ENCODE measurements at regions not wholly inside any gene's neighbourhood (a gene's known extent, or its start where the extent isn't known, plus 50 kb on each side); places are given as distances from the start of the nearest gene placed in this dataset.

DNA sequence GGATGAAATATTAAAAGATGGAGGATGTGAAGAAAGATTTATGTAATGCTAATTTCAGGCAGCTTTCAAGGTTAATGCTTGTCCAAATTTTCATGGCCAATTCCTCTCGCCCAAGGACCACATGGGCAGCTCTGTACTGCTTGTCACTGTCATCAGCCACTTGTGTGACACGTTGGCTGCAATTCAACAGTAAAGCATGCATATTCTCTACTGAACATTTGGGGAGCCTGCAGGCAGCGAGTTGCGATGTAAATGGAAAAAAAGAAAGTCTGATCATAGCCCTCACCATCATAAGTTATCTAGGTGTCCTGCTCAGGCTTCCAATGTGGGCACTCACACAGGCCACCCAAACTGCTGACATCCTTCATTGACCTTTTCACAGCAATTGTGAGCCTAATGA lies 1026.8 kb upstream of the NR2F2 start:
- no peaks in the 10 kb centered on the region for H4K20me1 ChIP-seq (ENCODE audit: insufficient read depth, low read length, poor library complexity, severe bottlenecking)
- no peaks in the 10 kb centered on the region for H3K27me3 ChIP-seq (ENCODE audit: insufficient read depth, low read length, poor library complexity, severe bottlenecking)
- no peaks in the 10 kb centered on the region for H3K79me2 ChIP-seq (ENCODE audit: insufficient read depth, low read length)
- peak overlapping the region; percentile 63; the same call in 1 of the 2 replicates for H2AFZ ChIP-seq (ENCODE audit: low read length)
- TF ChIP-seq, protein P1, sequence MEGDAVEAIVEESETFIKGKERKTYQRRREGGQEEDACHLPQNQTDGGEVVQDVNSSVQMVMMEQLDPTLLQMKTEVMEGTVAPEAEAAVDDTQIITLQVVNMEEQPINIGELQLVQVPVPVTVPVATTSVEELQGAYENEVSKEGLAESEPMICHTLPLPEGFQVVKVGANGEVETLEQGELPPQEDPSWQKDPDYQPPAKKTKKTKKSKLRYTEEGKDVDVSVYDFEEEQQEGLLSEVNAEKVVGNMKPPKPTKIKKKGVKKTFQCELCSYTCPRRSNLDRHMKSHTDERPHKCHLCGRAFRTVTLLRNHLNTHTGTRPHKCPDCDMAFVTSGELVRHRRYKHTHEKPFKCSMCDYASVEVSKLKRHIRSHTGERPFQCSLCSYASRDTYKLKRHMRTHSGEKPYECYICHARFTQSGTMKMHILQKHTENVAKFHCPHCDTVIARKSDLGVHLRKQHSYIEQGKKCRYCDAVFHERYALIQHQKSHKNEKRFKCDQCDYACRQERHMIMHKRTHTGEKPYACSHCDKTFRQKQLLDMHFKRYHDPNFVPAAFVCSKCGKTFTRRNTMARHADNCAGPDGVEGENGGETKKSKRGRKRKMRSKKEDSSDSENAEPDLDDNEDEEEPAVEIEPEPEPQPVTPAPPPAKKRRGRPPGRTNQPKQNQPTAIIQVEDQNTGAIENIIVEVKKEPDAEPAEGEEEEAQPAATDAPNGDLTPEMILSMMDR (conservative IDR thresholded peaks at IDR 0.05; ENCODE audit: low read length) = no peak
- no peak for TF ChIP-seq EZH2phosphoT487 (IDR thresholded peaks at IDR 0.05; ENCODE audit: borderline replicate concordance)
- no peaks in the 10 kb centered on the region for H3K9me2 ChIP-seq (replicated peaks; ENCODE audit: low read depth, low read length)
- peak overlapping the region; percentile 67 for H3K4me3 ChIP-seq (ENCODE audit: low read length, poor library complexity, severe bottlenecking)
- peaks cover 41% of the 10 kb centered on the region for H3K4me1 ChIP-seq (ENCODE audit: insufficient read depth, low read length, poor library complexity, severe bottlenecking)
- H3K4me2 ChIP-seq (ENCODE audit: low read depth, low read length, poor library complexity, severe bottlenecking) = peak overlapping the region; percentile 67
- H3K36me3 ChIP-seq (ENCODE audit: insufficient read depth, low read length) = no peaks in the 10 kb centered on the region
- H3K9me3 ChIP-seq (ENCODE audit: insufficient read depth, low read depth, low read length) = no peaks in the 10 kb centered on the region
- no peaks in the 10 kb centered on the region for H3F3A ChIP-seq (ENCODE audit: low read depth)
- peak overlapping the region; percentile 46 for H3K9ac ChIP-seq (ENCODE audit: low read depth, low read length, poor library complexity, severe bottlenecking)

- H3K27me3 ChIP-seq (ENCODE audit: insufficient read depth, low read length, poor library complexity, severe bottlenecking) = no peaks in the 10 kb centered on the region
- no peaks in the 10 kb centered on the region for H3K9me2 ChIP-seq (replicated peaks; ENCODE audit: low read depth, low read length)
- peak overlapping the region; percentile 67 for H3K4me2 ChIP-seq (ENCODE audit: low read depth, low read length, poor library complexity, severe bottlenecking)
- no peaks in the 10 kb centered on the region for H3K36me3 ChIP-seq (ENCODE audit: insufficient read depth, low read length)
- TF ChIP-seq EZH2phosphoT487 (IDR thresholded peaks at IDR 0.05; ENCODE audit: borderline replicate concordance) = no peak
- TF ChIP-seq, protein P1 (conservative IDR thresholded peaks at IDR 0.05; ENCODE audit: low read length) = no peak
- H3K9ac ChIP-seq (ENCODE audit: low read depth, low read length, poor library complexity, severe bottlenecking) = peak overlapping the region; percentile 46
- peaks cover 36% of the 10 kb centered on the region for H3K4me1 ChIP-seq (ENCODE audit: insufficient read depth, low read length, poor library complexity, severe bottlenecking)
- no peaks in the 10 kb centered on the region for H3K79me2 ChIP-seq (ENCODE audit: insufficient read depth, low read length)
- no peaks in the 10 kb centered on the region for H3F3A ChIP-seq (ENCODE audit: low read depth)
- H2AFZ ChIP-seq (ENCODE audit: low read length) = peak overlapping the region; percentile 63; the same call in 1 of the 2 replicates
- H3K9me3 ChIP-seq (ENCODE audit: insufficient read depth, low read depth, low read length) = no peaks in the 10 kb centered on the region
- H3K4me3 ChIP-seq (ENCODE audit: low read length, poor library complexity, severe bottlenecking) = peak overlapping the region; percentile 67
- H4K20me1 ChIP-seq (ENCODE audit: insufficient read depth, low read length, poor library complexity, severe bottlenecking) = no peaks in the 10 kb centered on the region
Measured at GRCh38 chr15:95304151-95304946, 1026.2 kb upstream of the NR2F2 start.

DNA sequence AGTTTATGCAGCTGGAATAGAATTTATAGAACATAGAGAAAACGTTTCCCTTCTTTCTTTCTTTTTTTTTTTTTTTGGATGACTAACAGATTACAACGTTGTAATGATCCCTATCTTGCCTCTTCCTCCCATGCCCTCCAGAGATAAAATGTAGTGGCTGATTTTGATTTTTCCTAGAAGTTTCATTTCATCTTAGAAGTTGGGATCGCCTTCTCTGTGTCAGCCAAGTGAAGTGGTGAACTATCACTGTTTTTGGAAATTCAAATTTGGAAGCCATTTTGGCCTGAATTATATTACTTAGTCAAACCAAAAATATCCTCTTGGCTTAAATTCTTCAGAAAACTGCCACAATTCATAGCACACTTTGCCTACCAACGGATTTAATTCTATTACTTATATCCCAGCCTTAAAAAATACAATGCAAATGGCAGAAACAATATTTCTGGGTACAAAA lies 1025.5 kb upstream of the NR2F2 start:
- Histone ChIP-seq H3K4me3 (ENCODE audit: low read length, poor library complexity, severe bottlenecking) (peak overlapping the region; percentile 67), H3K4me2 (ENCODE audit: low read depth, low read length, poor library complexity, severe bottlenecking) (peak overlapping the region; percentile 67), H3K9me3 (ENCODE audit: insufficient read depth, low read depth, low read length) (no peaks in the 10 kb centered on the region), H2AFZ (ENCODE audit: low read length) (no peak overlapping the region), H3F3A (ENCODE audit: low read depth) (no peaks in the 10 kb centered on the region), H3K27me3 (ENCODE audit: insufficient read depth, low read length, poor library complexity, severe bottlenecking) (no peaks in the 10 kb centered on the region), H3K79me2 (ENCODE audit: insufficient read depth, low read length) (no peaks in the 10 kb centered on the region), H3K9ac (ENCODE audit: low read depth, low read length, poor library complexity, severe bottlenecking) (peak overlapping the region; percentile 46), H3K4me1 (ENCODE audit: insufficient read depth, low read length, poor library complexity, severe bottlenecking) (peaks cover 34% of the 10 kb centered on the region), H4K20me1 (ENCODE audit: insufficient read depth, low read length, poor library complexity, severe bottlenecking) (no peaks in the 10 kb centered on the region), H3K9me2 (replicated peaks; ENCODE audit: low read depth, low read length) (no peaks in the 10 kb centered on the region), H3K36me3 (ENCODE audit: insufficient read depth, low read length) (no peaks in the 10 kb centered on the region)
- TF ChIP-seq, protein P1 (conservative IDR thresholded peaks at IDR 0.05; ENCODE audit: low read length) = no peak
- TF ChIP-seq EZH2phosphoT487 (IDR thresholded peaks at IDR 0.05; ENCODE audit: borderline replicate concordance) = no peak
